Erythroblast (primary cell): ENCODE measurements at regions not wholly inside any gene's neighbourhood (a gene's known extent, or its start where the extent isn't known, plus 50 kb on each side); places are given as distances from the start of the nearest gene placed in this dataset.

Source experiments
- DNase-seq, 2 experiments: peaks; one replicate each; lab custom pipeline; 2025; lab: John Stamatoyannopoulos, UW
- GATA1 ChIP-seq: IDR thresholded peaks from 2 replicates; pipeline ENCODE4 v1.6.1; 2011; ENCODE audit warnings: low read depth, mild to moderate bottlenecking, control low read depth, low read length, moderate library complexity
- POLR2A ChIP-seq: IDR thresholded peaks from 2 replicates; pipeline ENCODE4 v1.6.1; 2011; ENCODE audit warnings: mild to moderate bottlenecking, low read length

DNA sequence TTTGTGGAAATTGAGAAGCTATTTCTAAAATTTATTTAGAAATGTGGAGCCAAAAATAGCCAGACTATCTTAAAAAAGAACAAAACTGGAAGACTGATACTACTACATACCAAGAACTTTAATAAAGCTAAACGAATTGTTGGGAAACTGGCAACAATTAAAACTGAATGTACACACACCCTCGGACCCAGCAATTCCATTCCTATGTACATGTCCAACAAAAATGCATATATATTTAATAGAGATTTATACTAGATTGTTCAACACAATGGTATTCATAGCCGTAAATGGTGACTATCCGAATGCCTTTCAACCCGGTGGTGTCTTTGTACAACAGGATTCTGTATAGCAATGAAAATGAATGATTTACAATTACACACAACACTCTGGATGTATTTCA is 136.5 kb upstream of the RASGRP1 start:
- no peak for TF ChIP-seq POLR2A

DNA sequence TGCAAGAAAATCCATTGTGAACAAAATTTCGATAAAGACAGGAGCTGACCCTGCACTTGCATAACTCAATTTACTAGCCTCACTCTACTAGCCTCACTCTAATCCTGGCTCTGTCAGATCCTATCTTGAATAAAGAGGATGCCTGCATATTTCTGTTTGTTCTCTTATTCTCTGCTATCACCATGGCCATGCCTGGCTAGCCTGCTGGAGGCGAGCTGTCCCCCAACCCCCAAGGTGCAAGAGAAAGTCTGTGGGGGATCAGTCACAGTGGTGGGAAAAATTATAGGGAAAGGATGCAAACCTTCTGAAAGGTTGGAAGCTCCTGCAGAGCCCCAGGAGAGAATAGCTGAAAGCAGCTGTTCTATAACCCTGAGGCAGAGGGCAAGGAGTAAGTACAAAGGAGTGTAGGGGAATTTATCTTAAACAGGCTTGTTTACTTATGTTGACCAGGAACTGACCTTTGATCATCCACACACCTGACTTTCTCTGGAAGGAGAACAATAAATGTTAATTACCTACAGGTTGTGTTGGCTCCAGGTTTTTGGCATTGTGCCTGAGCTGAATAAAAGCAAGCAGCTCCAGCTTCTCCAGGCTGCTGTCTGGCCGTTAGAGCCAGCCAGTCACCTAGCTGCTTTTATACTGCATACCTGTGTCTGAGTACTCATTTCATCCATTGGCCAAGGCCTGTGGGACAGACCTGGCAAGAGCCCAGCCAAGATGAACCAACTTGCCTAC is 137.7 kb upstream of the RASGRP1 start:
- TF ChIP-seq POLR2A (no peak), GATA1 (no peak)

More for the DNA sequence above, 136.5 kb upstream of the RASGRP1 start:
- DNase-seq: no peak

DNA sequence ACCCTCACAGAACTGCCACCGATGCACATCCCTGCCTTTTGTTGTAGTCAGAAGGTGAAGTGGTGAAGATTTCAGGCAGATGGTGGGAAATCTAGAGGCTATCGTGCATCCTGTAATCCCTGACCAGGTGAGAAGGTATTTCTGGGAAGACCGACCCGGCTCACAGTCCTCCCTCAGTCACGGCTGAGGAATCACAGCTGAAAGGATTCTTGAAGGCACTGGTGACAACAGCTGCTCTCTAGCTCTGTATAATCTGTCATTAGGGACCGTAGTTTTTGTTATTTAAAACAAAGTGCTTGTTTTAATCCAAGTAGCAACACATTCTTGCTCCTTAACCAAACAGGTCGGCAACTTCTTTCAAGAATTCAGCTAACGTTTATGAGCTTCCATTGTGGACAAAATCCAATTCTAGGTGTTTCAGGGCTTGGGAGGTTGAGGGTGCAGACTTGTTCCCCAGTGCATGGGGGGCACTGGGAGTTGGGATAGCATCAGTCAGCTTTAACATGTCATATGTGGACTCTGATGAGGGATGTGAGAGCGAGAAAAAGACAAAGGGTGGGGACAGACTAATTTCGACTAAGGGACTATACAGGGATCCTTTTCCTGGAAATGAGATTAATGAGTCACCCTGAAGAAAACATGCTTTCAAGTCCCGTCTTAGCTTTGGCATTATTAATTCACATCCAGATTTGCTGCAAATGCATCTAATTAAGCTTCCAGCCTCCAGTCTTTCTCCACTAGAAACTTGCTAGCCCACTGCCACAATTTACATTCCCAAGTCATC is 141.0 kb upstream of the RASGRP1 start:
- TF ChIP-seq POLR2A (no peak), GATA1 (no peak)
- DNase-seq: no peak

More for the DNA sequence above, 137.7 kb upstream of the RASGRP1 start:
- DNase-seq: no peak

DNA sequence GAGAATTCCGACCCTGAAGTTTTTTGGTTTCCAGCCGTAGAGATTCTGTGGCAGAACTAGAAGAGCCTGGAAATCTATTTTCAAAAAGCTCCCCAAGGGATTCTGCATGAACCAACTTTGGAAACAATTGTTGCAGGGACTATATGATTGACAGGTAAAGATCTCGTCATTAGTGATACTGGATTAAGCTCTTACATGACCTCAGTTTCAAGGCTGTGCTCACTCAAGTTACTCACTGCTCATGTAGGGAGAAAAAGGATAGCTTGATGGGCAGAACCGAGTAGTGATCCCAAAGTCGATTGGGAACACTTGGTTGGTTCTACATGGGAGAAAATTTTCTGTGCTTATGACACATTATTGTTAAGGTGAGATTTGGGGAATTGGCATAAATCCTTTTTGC is 142.3 kb upstream of the RASGRP1 start:
- TF ChIP-seq POLR2A (no peak), GATA1 (no peak)
- no peak for DNase-seq

DNA sequence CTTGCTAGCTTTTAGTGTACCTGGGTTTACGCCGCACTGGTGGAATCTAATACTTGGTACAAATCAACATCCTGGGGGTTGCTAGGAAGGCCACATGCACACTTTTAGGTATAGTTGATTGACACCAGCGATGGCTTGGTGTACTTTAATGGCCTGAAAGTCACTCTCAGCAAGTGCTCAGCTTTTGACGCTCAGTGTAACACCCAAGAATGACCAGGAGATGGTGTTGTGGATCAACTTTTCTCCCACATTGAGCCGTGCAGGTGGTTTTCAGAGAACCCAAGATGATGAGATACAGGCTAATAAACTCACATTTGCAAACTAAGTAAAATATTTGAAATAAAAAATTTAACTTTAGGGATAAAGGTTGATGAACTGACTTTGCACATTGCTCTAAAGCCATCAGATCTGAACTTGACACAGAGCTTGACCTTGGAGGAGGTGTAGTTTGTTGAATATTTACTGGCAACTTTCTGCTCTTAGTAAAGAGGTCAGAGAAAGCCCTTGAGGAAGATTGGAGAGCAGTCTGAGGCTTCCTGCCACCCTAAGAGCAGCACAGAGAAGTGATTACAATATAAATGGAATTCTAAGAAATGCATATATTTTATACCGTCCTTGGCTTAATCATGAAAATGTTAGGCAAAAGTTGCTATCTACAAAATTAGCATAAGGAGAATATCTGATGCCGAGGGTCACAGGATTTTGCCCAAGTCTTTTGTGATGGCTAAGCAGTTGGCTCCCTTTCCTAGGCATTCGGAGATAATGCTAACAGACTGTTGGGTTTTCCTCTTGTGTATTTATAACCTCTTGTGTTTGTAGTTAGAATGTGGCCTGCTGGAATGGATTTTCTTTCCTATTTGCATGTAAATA is 143.4 kb upstream of the RASGRP1 start:
- no peak for TF ChIP-seq POLR2A
- TF ChIP-seq GATA1: no peak
- peak; percentile 20 to 53 for DNase-seq

DNA sequence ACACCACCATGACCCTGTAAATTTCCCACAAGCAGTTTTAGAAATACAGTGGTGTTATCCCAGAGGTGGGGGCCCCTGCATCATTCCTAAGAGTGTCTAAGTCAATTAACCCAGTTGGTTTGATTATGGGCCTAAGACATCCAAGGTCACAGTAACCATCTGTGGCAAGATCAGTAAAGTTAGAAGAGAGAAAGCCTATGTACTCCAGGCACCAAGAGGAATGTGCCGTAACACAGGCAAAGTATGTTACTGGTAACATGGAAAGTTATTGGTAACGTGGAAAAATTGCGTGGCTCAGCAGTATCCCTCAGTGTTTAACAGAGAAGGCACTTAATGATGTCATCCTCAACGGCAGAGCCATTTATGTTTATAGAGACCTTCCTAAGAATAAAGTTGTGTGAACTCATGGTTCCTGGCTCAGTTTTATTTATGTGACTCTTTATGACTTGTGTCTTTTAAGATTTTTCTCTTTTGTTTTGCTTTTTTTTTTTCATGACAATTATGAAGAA is 144.1 kb upstream of the RASGRP1 start:
- no peak for TF ChIP-seq POLR2A
- DNase-seq: no peak

DNA sequence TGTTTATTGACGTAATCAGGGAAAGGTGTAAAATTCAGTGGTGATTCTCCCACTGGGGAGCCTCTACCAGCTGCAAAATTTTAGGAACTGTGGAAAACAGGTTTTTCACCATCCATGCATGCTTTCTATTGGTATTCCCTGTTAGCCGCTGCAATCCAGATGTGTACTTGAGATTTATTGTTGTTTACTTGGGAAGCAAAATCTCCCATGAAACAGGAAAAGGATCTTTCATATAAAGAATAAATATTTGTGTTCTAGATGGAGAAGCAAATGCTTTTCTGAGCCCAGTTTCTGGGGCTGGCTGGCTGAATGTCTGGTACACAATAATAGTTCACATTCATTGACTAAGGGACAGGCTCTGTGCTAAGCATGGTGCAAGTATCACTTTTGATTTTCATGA is 144.6 kb upstream of the RASGRP1 start:
- TF ChIP-seq POLR2A (no peak), GATA1 (no peak)
- DNase-seq: no peak

DNA sequence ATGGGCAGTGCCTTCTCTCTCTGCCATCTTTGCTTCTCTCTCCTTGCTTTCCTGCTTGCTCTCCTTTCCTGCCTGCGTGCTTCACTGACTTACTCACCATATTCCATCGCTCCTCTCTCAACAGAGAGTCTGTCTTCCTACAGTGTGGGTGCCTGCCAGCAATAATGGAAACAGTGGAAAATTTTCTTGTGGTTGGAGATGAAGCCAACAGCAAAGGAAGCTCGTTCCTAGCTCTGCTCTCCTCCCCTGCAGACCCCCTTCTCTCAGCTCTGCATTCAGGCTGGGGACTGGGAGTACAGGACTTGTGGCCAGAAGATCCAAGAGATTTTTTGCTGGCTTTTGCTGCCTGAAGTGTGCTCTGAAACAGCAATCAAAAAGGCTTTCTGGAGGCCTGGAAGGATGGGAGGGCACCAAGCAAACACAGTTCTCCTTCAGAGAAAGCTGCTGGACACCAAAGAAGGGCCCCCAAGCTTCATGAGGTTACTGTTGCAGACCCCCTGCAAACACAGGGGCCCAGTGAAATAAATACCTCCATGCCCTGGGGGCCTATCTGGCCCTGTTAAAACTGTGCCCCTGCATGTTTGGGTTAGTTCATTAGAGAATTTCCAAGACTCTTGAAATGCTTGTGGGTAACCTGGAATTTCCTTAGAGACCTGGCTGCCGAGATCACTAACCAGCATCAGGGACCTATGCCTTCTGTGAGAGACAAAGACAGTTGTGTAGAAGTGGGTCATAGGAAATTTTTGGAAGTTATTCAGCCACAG is 149.9 kb upstream of the RASGRP1 start:
- TF ChIP-seq GATA1 (no peak), POLR2A (no peak)
- DNase-seq: no peak

DNA sequence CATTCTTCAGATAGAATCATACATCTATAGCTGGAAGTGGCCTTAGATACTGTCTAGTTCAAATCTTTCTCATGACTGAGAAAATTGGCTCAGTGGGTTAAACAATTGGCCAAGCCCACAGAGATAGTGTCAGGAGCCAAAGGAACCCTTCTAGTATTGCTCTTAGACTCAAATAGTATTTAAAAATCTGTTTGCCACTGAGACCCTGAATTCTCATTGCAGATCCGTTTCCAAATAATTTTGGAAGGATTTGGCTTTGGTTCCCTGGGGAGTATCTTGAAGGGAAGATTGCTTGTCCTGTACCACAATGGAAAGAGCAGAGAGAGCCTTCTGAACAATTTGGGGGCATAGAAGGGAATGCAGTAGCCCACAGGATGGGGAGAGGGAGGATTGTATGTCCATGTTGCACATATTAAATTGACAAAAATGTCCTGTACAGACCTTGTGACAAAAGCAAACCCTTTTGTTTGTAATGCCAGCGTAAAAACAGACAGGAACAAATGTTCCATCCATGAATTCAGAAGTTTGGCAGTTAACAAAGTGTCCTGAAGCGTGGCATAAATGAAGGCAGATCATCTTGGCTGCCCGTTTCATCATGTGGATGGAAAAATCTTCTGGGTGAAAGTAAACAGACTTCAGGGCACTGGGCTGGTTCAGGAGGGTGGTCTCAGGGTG is 156.4 kb upstream of the RASGRP1 start:
- DNase-seq: no peak
- no peak for TF ChIP-seq GATA1
- TF ChIP-seq POLR2A: no peak

DNA sequence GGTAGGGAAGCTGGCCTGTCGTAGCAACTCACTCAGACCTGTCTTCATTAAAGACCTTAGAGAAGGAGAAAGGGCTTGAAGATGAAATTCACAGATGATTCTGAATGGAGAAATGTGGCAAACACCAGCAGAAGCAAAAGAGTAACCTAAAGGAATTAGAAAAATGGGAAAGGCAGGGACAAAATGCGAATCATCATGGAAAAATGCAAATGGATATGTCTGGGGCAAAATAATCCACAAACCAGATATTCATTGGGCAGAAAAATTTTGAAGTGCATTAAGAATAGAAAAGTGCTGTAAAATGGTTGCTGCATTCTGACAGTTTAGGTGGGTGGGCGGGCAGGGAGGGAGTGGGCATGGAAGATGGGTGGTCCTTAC is 156.9 kb upstream of the RASGRP1 start:
- no peak for DNase-seq
- TF ChIP-seq POLR2A (no peak), GATA1 (no peak)

DNA sequence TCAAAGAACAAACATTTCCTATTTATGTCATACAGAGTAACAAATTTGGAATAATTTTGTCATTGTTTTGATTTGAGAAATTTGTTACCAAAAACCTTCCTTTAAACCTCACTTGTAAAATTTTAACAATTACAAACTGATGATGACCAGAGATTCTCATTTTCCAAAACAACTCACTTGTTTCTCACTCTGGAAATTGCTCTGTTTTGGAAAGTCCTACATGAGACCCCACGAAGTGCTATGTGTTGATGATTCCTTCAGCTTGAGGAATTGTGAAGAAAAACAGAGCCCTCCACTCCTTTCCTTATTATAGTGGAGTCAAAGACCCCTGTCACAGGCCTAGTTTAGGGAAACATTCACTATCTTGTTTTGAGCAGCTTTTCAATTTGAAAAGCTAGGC is 157.6 kb upstream of the RASGRP1 start:
- DNase-seq: no peak

DNA sequence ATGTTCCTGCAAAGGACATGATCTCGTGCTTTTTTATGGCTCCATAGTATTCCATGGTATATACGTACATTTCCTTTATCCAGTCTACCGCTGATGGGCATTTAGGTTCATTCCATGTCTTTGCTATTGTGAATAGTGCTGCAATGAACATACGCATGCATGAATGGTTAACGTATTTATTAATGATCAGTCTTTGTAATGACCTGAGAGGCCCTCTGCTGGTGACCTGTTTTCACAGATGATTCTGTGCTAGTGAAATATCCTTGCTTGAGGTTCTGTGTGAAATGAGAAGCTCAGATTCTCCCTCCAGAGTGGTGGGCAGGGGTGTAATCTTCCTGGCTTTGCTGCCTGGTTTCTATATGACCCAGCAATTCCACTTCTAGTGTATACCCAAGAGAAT is 160.2 kb upstream of the RASGRP1 start:
- TF ChIP-seq GATA1: no peak
- no peak for TF ChIP-seq POLR2A

More for the DNA sequence above, 157.6 kb upstream of the RASGRP1 start:
- TF ChIP-seq GATA1 (no peak), POLR2A (no peak)

DNA sequence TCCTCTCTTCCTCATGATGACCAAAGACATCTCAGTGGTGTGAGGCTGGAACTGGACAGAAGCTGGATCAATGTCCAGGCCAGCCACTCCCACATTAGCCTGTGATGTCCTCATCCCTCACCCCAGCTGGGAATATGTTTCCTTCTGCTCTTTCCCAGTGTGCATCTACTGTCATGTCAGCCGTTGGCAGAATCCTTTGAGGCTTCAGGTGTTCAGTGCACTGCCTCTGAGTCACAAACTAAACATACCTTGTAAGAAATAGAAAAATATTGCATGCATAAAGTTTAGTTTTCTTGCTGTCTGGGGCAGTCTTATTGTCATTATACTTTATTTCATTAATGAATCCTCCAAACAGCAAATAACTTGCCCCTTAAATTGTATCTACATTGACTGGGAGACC is 161.6 kb upstream of the RASGRP1 start:
- no peak for DNase-seq
- TF ChIP-seq POLR2A (no peak), GATA1 (no peak)

More for the DNA sequence above, 160.2 kb upstream of the RASGRP1 start:
- DNase-seq: no peak

DNA sequence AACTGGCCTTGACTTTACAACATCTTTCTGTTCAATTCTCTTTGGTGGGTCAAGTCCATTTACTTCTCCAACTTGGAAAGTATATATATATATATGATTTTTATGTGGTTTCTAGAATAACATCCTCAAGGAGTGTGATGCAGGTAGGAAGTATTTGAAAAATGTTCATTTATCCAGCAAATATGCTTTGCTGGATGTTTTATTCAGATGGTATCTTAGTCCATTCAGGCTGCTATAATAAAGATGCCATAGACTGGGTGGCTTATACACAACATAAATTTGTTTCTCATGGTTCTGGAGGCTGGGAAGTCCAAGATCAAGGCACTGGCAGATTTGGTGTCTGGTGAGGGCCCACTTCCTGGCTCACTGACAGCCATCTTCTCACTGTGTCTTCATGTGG is 168.7 kb upstream of the RASGRP1 start:
- no peak for DNase-seq
- TF ChIP-seq GATA1: no peak
- TF ChIP-seq POLR2A: no peak
